Peyer's patch (tissue), 4 donors: ENCODE measurements at regions not wholly inside any gene's neighbourhood (a gene's known extent, or its start where the extent isn't known, plus 50 kb on each side); places are given as distances from the start of the nearest gene placed in this dataset.

ENCODE experiments used
- DNase-seq, 3 donors: peaks; one replicate each; pipeline ENCODE4 v3.0.0-alpha.2; 2017 to 2019
- H3K27ac ChIP-seq, 4 donors: fragments of 200-600 bp; sonication (generic); one replicate each; pipeline ENCODE4 v1.5.1; 2016 to 2019
- H3K27me3 ChIP-seq, 2 donors: fragments of 200-600 bp; sonication (generic); one replicate each; pipeline ENCODE4 v1.5.1; 2019
- H3K36me3 ChIP-seq, 3 donors: fragments of 200-600 bp; sonication (generic); one replicate each; pipeline ENCODE4 v1.5.1; 2016 to 2019
- H3K4me1 ChIP-seq, 4 donors: fragments of 200-600 bp; sonication (generic); one replicate each; pipeline ENCODE4 v1.5.1; 2016 to 2019
- H3K4me3 ChIP-seq, 4 donors: fragments of 200-600 bp; sonication (generic); 1 replicate in 3 of 4; 2 replicates in 1 of 4; pipeline ENCODE4 v1.5.1; 2016 to 2019; ENCODE audit warnings: mild to moderate bottlenecking in 1 of 4
- H3K9me3 ChIP-seq, 4 donors: fragments of 200-600 bp; sonication (generic); one replicate each; pipeline ENCODE4 v1.5.1; 2016 to 2019; ENCODE audit warnings: mild to moderate bottlenecking in 1 of 4
- POLR2A ChIP-seq, 2 donors: fragments of 450-650 bp; IDR thresholded peaks; one replicate each; pipeline ENCODE4 v1.5.1; 2017; ENCODE audit warnings: antibody characterized with exemption in 2 of 2, mild to moderate bottlenecking in 2 of 2, moderate library complexity in 2 of 2
- TF ChIP-seq, protein P1 (sequence below), 6 experiments: fragments of 450-650 bp in 4 of 6; fragments of 200-600 bp in 2 of 6; sonication (generic) in 1 of 6; IDR thresholded peaks; one replicate each; pipeline ENCODE4 v1.5.1; 2017 to 2019; ENCODE audit warnings: antibody characterized with exemption in 6 of 6, mild to moderate bottlenecking in 3 of 6, moderate library complexity in 1 of 6

DNA sequence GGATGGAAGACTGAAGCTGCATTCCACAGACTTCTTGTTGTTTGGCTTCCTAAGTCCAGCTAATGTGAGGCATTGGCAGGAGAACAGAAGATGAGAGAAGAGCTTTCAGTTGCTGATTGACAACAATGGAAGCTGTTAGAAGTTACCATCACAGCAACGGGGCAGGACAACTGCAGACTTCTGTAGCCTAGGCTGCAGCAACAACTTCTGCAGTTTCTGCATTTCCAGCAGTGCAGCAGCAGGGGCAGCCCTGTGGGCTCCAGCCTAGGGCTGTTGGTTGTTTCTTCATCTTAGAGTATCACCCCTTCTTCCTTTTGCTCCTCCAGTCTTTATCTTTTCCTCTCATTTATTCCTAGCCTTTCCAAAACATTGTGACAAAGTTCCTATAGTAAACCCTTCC, 528.8 kb upstream of the PTGER4 start:
- Histone ChIP-seq H3K4me1 (no peaks in the 10 kb centered on the region), H3K36me3 (no peaks in the 10 kb centered on the region), H3K9me3 (no peaks in the 10 kb centered on the region), H3K27ac (no peak overlapping the region), H3K4me3 (no peak overlapping the region), H3K27me3 (no peaks in the 10 kb centered on the region)
- TF ChIP-seq POLR2A (IDR thresholded peaks at IDR 0.05), result no peak
- TF ChIP-seq, protein P1, sequence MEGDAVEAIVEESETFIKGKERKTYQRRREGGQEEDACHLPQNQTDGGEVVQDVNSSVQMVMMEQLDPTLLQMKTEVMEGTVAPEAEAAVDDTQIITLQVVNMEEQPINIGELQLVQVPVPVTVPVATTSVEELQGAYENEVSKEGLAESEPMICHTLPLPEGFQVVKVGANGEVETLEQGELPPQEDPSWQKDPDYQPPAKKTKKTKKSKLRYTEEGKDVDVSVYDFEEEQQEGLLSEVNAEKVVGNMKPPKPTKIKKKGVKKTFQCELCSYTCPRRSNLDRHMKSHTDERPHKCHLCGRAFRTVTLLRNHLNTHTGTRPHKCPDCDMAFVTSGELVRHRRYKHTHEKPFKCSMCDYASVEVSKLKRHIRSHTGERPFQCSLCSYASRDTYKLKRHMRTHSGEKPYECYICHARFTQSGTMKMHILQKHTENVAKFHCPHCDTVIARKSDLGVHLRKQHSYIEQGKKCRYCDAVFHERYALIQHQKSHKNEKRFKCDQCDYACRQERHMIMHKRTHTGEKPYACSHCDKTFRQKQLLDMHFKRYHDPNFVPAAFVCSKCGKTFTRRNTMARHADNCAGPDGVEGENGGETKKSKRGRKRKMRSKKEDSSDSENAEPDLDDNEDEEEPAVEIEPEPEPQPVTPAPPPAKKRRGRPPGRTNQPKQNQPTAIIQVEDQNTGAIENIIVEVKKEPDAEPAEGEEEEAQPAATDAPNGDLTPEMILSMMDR (IDR thresholded peaks at IDR 0.05), result no peak
- DNase-seq, result no peak

DNA sequence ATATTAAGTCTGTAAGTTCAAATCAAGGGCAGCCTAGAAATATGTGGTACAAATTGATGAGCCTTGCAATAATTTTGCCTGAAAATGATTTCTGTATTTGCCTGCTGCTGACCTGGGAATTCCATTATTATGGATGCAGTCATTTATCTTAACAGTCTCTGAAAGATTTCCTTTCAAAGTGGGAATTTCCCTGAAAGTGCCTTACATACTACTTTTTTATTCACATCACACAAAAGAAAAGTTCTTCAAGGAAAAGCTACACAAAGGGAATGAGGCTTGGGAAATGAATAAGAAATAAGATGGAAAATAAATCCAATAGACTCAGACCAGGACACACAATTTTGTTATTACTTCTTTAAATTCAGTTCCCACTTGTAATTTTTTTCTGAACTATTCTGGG, 537.8 kb upstream of the PTGER4 start:
- no peaks in the 10 kb centered on the region for H3K27me3 ChIP-seq
- no peak overlapping the region for H3K27ac ChIP-seq
- no peaks in the 10 kb centered on the region for H3K9me3 ChIP-seq
- TF ChIP-seq, protein P1 (IDR thresholded peaks at IDR 0.05), result no peak
- no peak for TF ChIP-seq POLR2A (IDR thresholded peaks at IDR 0.05)
- no peaks in the 10 kb centered on the region for H3K4me1 ChIP-seq
- H3K4me3 ChIP-seq, result no peak overlapping the region
- DNase-seq, result no peak
- H3K36me3 ChIP-seq, result no peaks in the 10 kb centered on the region

DNA sequence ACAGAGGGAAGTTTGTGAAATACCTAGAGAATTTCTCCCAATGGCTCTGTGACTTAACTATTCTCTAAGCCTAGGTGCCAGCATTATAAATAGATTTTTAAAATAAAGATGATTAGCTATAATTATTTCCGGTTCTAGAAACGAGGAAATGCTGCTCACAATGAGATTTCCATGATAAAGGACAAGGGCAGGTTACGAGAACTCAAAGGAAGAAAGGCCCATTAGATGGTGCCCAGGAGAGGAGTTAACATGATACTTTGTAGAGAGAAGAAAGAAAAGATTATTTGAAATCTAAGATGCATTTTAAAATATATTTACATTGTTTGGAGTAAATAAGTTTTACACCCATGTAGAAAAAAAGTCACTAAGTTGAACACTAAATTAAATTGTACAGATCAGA, 538.3 kb upstream of the PTGER4 start:
- H3K27me3 ChIP-seq, result no peaks in the 10 kb centered on the region
- DNase-seq, result no peak
- H3K9me3 ChIP-seq, result no peaks in the 10 kb centered on the region
- H3K4me3 ChIP-seq, result no peak overlapping the region
- no peaks in the 10 kb centered on the region for H3K4me1 ChIP-seq
- no peak overlapping the region for H3K27ac ChIP-seq
- no peaks in the 10 kb centered on the region for H3K36me3 ChIP-seq
- TF ChIP-seq POLR2A (IDR thresholded peaks at IDR 0.05), result no peak
- TF ChIP-seq, protein P1 (IDR thresholded peaks at IDR 0.05), result no peak

DNA sequence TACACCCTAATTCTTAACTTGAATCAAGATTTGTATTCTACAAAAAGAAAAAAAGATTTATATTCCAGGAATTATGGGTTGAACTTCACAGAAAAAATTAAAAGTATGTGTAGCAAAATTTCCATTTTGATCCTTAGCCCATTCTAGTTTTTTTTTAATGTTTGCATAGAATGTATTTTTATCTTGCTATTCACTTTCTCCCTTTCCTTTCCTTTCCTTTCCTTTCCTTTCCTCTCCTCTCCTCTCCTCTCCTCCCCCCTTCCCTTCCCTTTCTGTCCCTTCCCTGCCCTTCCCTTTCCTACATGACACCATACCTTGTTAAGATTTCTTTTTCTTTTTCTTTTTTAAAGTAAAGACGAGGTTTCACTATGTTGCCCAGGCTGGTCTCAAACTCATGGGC, 542.5 kb upstream of the PTGER4 start:
- Histone ChIP-seq H3K36me3 (no peaks in the 10 kb centered on the region), H3K27me3 (no peaks in the 10 kb centered on the region), H3K4me1 (no peaks in the 10 kb centered on the region), H3K9me3 (no peaks in the 10 kb centered on the region), H3K4me3 (no peak overlapping the region), H3K27ac (no peak overlapping the region)
- TF ChIP-seq, protein P1 (IDR thresholded peaks at IDR 0.05), result no peak
- DNase-seq, result no peak

DNA sequence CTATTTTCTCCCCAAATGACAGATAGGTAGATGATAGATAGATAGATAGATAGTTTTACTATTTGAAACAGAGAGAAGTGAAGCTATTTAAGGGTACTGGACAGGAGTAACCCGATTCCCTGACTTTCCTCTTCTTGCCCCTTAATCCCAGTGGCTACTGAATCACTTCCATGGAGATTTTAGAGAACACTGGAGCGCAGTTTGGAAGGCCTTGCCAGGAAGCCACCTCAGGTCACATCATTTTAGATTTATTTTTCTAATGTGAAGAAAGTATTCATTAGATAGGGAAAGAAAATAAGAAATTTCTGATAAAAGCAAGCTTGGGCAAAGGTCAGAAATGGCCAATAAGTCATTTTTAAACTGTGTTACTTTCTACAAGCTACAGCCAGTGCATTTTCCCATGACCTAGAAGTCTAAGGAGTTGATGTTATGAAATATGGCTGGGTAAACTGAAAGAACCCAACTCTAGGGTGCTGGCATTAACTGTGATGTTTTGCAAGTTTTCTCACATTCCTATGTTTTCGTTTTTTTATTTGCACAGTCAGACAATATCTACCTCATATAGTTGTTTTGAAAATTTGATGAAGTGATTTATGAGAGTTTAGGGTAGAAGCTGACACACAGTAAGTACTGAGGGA, 544.7 kb upstream of the PTGER4 start:
- H3K27ac ChIP-seq, result no peak overlapping the region

More for the DNA sequence above, 544.7 kb upstream of the PTGER4 start:
- Histone ChIP-seq H3K36me3 (no peaks in the 10 kb centered on the region), H3K9me3 (no peaks in the 10 kb centered on the region), H3K4me3 (no peak overlapping the region), H3K27me3 (no peaks in the 10 kb centered on the region), H3K4me1 (no peaks in the 10 kb centered on the region)
- TF ChIP-seq, protein P1 (IDR thresholded peaks at IDR 0.05), result no peak
- no peak for TF ChIP-seq POLR2A (IDR thresholded peaks at IDR 0.05)
- no peak for DNase-seq
